Endothelial cell of umbilical vein (primary cell): ENCODE measurements at regions not wholly inside any gene's neighbourhood (a gene's known extent, or its start where the extent isn't known, plus 50 kb on each side); places are given as distances from the start of the nearest gene placed in this dataset.

Experiments
- BruUV-seq: library from RNA; stranded (reverse); fragments of 400-500 nt; replicated peaks from 2 replicates; lab custom pipeline; 2021; lab: Mats Ljungman, UMichigan
- CTCF ChIA-PET: fragments of 300-600, 350-600 bp; sonication (Branson Sonifier 250); formaldehyde crosslinking; loops from one replicate; lab custom pipeline; 2021; ENCODE audit warnings: antibody characterized with exemption, inconsistent platforms; lab: Charles Lee
- POLR2A ChIA-PET: fragments of 300-600, 350-600 bp; sonication (Branson Sonifier 250); formaldehyde crosslinking; loops from one replicate; lab custom pipeline; 2021; ENCODE audit warnings: antibody characterized with exemption, inconsistent platforms; lab: Charles Lee
- DNase-seq: peaks from one replicate; pipeline ENCODE4 v3.0.0-alpha.2; 2011; ENCODE audit warnings: low read depth, low spot score
- FAIRE-seq: peaks from 2 replicates; lab custom pipeline; 2011; peaks lifted over from hg19 to GRCh38; lab: Jason Lieb, UNC
- H2AFZ ChIP-seq: 2 replicates; pipeline ENCODE4 v1.6.0; 2012; ENCODE audit warnings: low read depth, low read length, control low read depth, inconsistent platforms
- H3K27ac ChIP-seq: 2 replicates; pipeline ENCODE4 v1.5.1; 2011; ENCODE audit warnings: low read depth, mild to moderate bottlenecking, control low read depth, low read length, moderate library complexity; ENCODE audit not compliant: insufficient read depth
- H3K27me3 ChIP-seq, 2 experiments: 2 replicates each; pipeline versions ENCODE4 v1.6.0 to v1.6.1; 2011; ENCODE audit warnings: low read length in 2 of 2, mixed read lengths in 1 of 2; ENCODE audit not compliant: control insufficient read depth in 2 of 2, insufficient read depth in 2 of 2
- H3K36me3 ChIP-seq, 2 experiments: 2 replicates in 1 of 2; 3 replicates in 1 of 2; pipeline ENCODE4 v1.5.1; 2011; ENCODE audit warnings: low read length in 2 of 2, mild to moderate bottlenecking in 1 of 2, moderate library complexity in 1 of 2; ENCODE audit not compliant: control insufficient read depth in 2 of 2, insufficient read depth in 2 of 2; ENCODE audit errors: extremely low read depth in 1 of 2
- H3K4me1 ChIP-seq: 3 replicates; pipeline ENCODE4 v1.5.1; 2011; ENCODE audit warnings: mild to moderate bottlenecking, low read length; ENCODE audit not compliant: control insufficient read depth, insufficient read depth; ENCODE audit errors: extremely low read depth
- H3K4me2 ChIP-seq: 2 replicates; pipeline ENCODE4 v1.6.1; 2011; ENCODE audit warnings: low read length, control low read depth, mixed read lengths; ENCODE audit not compliant: insufficient read depth
- H3K4me3 ChIP-seq, 3 experiments: fragments of 200-600 bp in 1 of 3; sonication (generic), shearing (Covaris generic) in 1 of 3; replicated peaks in 1 of 3; 2 replicates each; pipeline ENCODE4 v1.5.1; 2011 to 2016; ENCODE audit warnings: control low read depth in 3 of 3, low read length in 3 of 3, mild to moderate bottlenecking in 2 of 3, inconsistent platforms in 1 of 3, low read depth in 1 of 3, moderate library complexity in 1 of 3; ENCODE audit not compliant: insufficient read depth in 1 of 3
- H3K79me2 ChIP-seq: 2 replicates; pipeline ENCODE4 v1.6.0; 2012; ENCODE audit warnings: low read length, inconsistent platforms; ENCODE audit not compliant: control insufficient read depth, insufficient read depth
- H3K9ac ChIP-seq: replicated peaks from 2 replicates; pipeline ENCODE3; 2011; ENCODE audit warnings: low read length, control low read depth; ENCODE audit not compliant: insufficient read depth; ENCODE audit errors: extremely low read depth
- H3K9me1 ChIP-seq: replicated peaks from 3 replicates; pipeline ENCODE4 v1.6.0; 2011; ENCODE audit warnings: mild to moderate bottlenecking, low read length; ENCODE audit not compliant: control insufficient read depth, insufficient read depth; ENCODE audit errors: extremely low read depth
- H3K9me3 ChIP-seq: replicated peaks from 2 replicates; pipeline ENCODE4 v1.5.1; 2012; ENCODE audit warnings: low read length, inconsistent platforms; ENCODE audit not compliant: control insufficient read depth, insufficient read depth
- H4K20me1 ChIP-seq: replicated peaks from 2 replicates; pipeline ENCODE3; 2011; ENCODE audit warnings: mild to moderate bottlenecking, low read length; ENCODE audit not compliant: control insufficient read depth, insufficient read depth; ENCODE audit errors: extremely low read depth
- CTCF ChIP-seq, 2 donors: IDR thresholded peaks; 1 replicate in 1 of 2; 2 replicates in 1 of 2; pipeline ENCODE4 v1.5.1; 2011; ENCODE audit warnings: low read length in 2 of 2, mild to moderate bottlenecking in 2 of 2, moderate library complexity in 2 of 2, control low read depth in 1 of 2, inconsistent platforms in 1 of 2, low read depth in 1 of 2; ENCODE audit not compliant: insufficient read depth in 1 of 2; ENCODE audit errors: extremely low read depth in 1 of 2
- EZH2 ChIP-seq: IDR thresholded peaks from 2 replicates; pipeline ENCODE4 v1.6.1; 2012; ENCODE audit warnings: borderline replicate concordance, low read depth, mild to moderate bottlenecking, moderate library complexity, low read length, inconsistent platforms; ENCODE audit not compliant: severe bottlenecking
- FOS ChIP-seq: IDR thresholded peaks from 2 replicates; pipeline ENCODE4 v1.6.1; 2011; ENCODE audit warnings: mild to moderate bottlenecking, low read length, moderate library complexity, borderline replicate concordance; ENCODE audit not compliant: insufficient read depth
- GATA2 ChIP-seq: IDR thresholded peaks from 2 replicates; pipeline ENCODE4 v1.7.0; 2011; ENCODE audit warnings: low read depth, mild to moderate bottlenecking, moderate library complexity, mixed read lengths, low read length; ENCODE audit not compliant: insufficient read length, insufficient read depth
- JUN ChIP-seq: IDR thresholded peaks from 2 replicates; pipeline ENCODE4 v1.6.1; 2011; ENCODE audit warnings: borderline replicate concordance, low read depth; ENCODE audit not compliant: insufficient read length, insufficient read depth
- MAX ChIP-seq: IDR thresholded peaks from 2 replicates; pipeline ENCODE4 v1.6.1; 2011; ENCODE audit not compliant: insufficient read depth, insufficient read length
- MYC ChIP-seq: IDR thresholded peaks from one replicate; pipeline ENCODE4 v1.6.1; 2011; ENCODE audit warnings: mild to moderate bottlenecking, low read depth, low read length
- POLR2A ChIP-seq: IDR thresholded peaks from 2 replicates; pipeline ENCODE4 v1.6.1; 2012; ENCODE audit warnings: low read depth, mild to moderate bottlenecking, control low read depth, low read length
- POLR2AphosphoS5 ChIP-seq: IDR thresholded peaks from 2 replicates; pipeline ENCODE4 v1.6.1; 2012; ENCODE audit warnings: low read depth, mild to moderate bottlenecking, control low read depth, low read length, moderate library complexity; ENCODE audit not compliant: insufficient read depth
- dilution Hi-C: fragments of 300-500 bp; cut with MboI; formaldehyde crosslinking; loops from one replicate; pipeline ENCODE4 v1.15.0; 2019; ENCODE audit warnings: low sequenced_read_pairs; ENCODE audit not compliant: extremely low pct_ligation_motif_present
- intact Hi-C: fragments of 100-400 bp; cut with micrococcal nuclease; formaldehyde crosslinking; loops from one replicate; pipeline ENCODE4 v1.10.0; 2022

GRCh38 chr21:41583274-41583790, 75.4 kb upstream of the TMPRSS2 start:
- intact Hi-C loops = no loop called here
- TF ChIP-seq EZH2 (no peak), MAX (no peak), POLR2A (no peak), MYC (no peak), CTCF (IDR thresholded peaks at IDR 0.05; ENCODE audit: extremely low read depth in 1 of 2, insufficient read depth in 1 of 2, low read depth in 1 of 2, low read length in 2 of 2) (no peak), POLR2AphosphoS5 (no peak), JUN (no peak), FOS (no peak), GATA2 (no peak)
- dilution Hi-C loops = no loop called here
- CTCF ChIA-PET = no interaction called here
- no TSS peak for BruUV-seq
- H3K27me3 ChIP-seq = no peaks in the 10 kb centered on the region
- no peak overlapping the region for H3K27ac ChIP-seq
- FAIRE-seq (no peak), DNase-seq (no peak)
- H3K4me3 ChIP-seq = no peak overlapping the region
- no peaks in the 10 kb centered on the region for H4K20me1 ChIP-seq
- no peak overlapping the region for H3K9ac ChIP-seq
- H3K9me1 ChIP-seq = no peaks in the 10 kb centered on the region
- H2AFZ ChIP-seq = no peak overlapping the region
- H3K4me2 ChIP-seq = no peak overlapping the region
- H3K79me2 ChIP-seq = no peaks in the 10 kb centered on the region
- POLR2A ChIA-PET = no interaction called here
- no peaks in the 10 kb centered on the region for H3K4me1 ChIP-seq
- no peaks in the 10 kb centered on the region for H3K36me3 ChIP-seq
- H3K9me3 ChIP-seq = no peaks in the 10 kb centered on the region
